ENCODE measurements at regions not wholly inside any gene's neighbourhood (a gene's known extent, or its start where the extent isn't known, plus 50 kb on each side); places are given as distances from the start of the nearest gene placed in this dataset.
A peak's percentile ranks its signal among the peaks of the same experiment; 100 is the strongest.

- no peak for DNase-seq (ENCODE audit: low read depth)
- H3K4me3 ChIP-seq (ENCODE audit: low read length), result no peak overlapping the region
- TF ChIP-seq, protein P1, sequence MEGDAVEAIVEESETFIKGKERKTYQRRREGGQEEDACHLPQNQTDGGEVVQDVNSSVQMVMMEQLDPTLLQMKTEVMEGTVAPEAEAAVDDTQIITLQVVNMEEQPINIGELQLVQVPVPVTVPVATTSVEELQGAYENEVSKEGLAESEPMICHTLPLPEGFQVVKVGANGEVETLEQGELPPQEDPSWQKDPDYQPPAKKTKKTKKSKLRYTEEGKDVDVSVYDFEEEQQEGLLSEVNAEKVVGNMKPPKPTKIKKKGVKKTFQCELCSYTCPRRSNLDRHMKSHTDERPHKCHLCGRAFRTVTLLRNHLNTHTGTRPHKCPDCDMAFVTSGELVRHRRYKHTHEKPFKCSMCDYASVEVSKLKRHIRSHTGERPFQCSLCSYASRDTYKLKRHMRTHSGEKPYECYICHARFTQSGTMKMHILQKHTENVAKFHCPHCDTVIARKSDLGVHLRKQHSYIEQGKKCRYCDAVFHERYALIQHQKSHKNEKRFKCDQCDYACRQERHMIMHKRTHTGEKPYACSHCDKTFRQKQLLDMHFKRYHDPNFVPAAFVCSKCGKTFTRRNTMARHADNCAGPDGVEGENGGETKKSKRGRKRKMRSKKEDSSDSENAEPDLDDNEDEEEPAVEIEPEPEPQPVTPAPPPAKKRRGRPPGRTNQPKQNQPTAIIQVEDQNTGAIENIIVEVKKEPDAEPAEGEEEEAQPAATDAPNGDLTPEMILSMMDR (conservative IDR thresholded peaks at IDR 0.05; ENCODE audit: low read length), result no peak
Measured at GRCh38 chr5:4873652-4874051, 266.5 kb upstream of the ADAMTS16 start.

GRCh38 chr5:4874097-4874496, 266.0 kb upstream of the ADAMTS16 start:
- no peak for DNase-seq (ENCODE audit: low read depth)
- TF ChIP-seq, protein P1 (conservative IDR thresholded peaks at IDR 0.05; ENCODE audit: low read length), result no peak
- no peak overlapping the region for H3K4me3 ChIP-seq (ENCODE audit: low read length)

DNA sequence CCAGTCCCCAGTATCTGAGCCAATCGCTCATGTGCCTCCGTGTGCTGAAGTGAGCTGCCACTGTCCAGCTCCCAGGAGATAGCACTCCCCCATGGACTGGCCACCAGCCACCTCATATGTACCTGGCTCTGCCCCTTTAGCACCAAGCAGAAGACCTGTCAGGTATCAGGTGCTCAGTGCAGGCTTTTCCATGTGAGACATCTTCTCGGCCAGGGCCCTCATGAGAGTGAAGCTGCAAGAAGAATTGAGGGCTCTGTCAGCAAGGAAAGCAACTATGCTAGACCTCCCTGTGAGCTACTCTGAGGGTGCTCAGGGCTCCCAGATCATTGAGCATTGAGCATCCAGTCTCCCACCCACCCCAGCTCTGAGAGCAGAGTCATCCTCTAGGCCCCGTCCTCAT, 264.2 kb upstream of the ADAMTS16 start:
- TF ChIP-seq, protein P1 (conservative IDR thresholded peaks at IDR 0.05; ENCODE audit: low read length), result no peak
- DNase-seq (ENCODE audit: low read depth), result no peak
- H3K4me3 ChIP-seq (ENCODE audit: low read length), result no peak overlapping the region

- TF ChIP-seq, protein P1 (conservative IDR thresholded peaks at IDR 0.05; ENCODE audit: low read length), result no peak
Measured at GRCh38 chr5:4876804-4877203, 263.3 kb upstream of the ADAMTS16 start.

GRCh38 chr5:4877579-4877978, 262.6 kb upstream of the ADAMTS16 start:
- TF ChIP-seq, protein P1 (conservative IDR thresholded peaks at IDR 0.05; ENCODE audit: low read length), result no peak
- no peak for DNase-seq (ENCODE audit: low read depth)
- H3K4me3 ChIP-seq (ENCODE audit: low read length), result no peak overlapping the region

More at GRCh38 chr5:4876804-4877203, 263.3 kb upstream of the ADAMTS16 start:
- H3K4me3 ChIP-seq (ENCODE audit: low read length), result no peak overlapping the region
- DNase-seq (ENCODE audit: low read depth), result no peak

DNA sequence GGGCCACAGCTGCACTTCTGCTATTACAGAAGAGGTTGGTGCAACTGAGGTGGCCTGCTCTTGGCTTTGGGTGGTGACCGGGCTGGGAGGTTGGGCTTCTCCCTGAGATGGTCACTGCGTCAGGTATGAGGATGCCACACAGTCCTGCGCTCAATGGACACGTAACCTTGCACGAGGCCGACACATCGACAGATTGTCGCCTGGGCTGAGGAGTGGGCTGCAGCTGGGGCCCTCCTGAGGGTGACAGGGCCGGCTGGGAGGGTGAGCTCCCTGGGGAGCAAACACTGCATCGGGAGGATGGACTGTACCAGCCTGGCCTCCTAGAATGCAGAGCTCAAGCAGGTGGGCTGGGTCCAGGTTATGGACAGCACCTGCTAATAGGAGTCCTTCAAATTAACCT, 261.1 kb upstream of the ADAMTS16 start:
- TF ChIP-seq, protein P1 (conservative IDR thresholded peaks at IDR 0.05; ENCODE audit: low read length), result no peak
- H3K4me3 ChIP-seq (ENCODE audit: low read length), result no peak overlapping the region
- no peak for DNase-seq (ENCODE audit: low read depth)

GRCh38 chr5:4879693-4880303, 260.3 kb upstream of the ADAMTS16 start:
- H3K4me3 ChIP-seq (ENCODE audit: low read length), result no peak overlapping the region
- peak; percentile 81 for DNase-seq (ENCODE audit: low read depth)
- TF ChIP-seq, protein P1 (conservative IDR thresholded peaks at IDR 0.05; ENCODE audit: low read length), result peak; percentile 99

All from AG10803 (cell line).